HG03354 (cell line): ENCODE measurements at regions not wholly inside any gene's neighbourhood (a gene's known extent, or its start where the extent isn't known, plus 50 kb on each side); places are given as distances from the start of the nearest gene placed in this dataset.

Experiments used
- ATAC-seq: cut with Tn5 transposase; IDR thresholded peaks from one replicate; pipeline ENCODE4 v1.9.1; 2021; ENCODE audit warnings: mild to moderate bottlenecking; ENCODE audit not compliant: unreplicated experiment, poor library complexity, severe bottlenecking

DNA sequence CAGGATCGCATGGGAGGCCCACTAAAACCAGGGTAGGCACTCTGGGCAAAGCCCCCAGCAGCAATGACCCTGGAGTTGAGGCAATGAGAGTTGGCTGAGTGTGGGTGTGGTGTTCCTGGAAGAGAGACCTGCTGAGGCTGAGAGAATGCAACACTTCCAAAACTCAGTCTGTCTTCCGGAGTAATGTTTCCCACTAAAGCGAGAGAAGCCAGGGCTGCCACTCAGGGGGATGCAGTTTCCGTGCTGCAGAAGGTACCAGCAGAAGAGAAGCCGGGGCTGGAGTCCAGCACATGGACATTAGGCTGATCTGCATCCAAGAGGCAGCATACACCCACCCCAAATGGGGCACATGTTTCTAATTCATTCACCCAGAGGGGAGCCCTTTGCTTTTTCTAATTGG is 127.2 kb upstream of the ARHGAP28 start:
- no peak for ATAC-seq

- ATAC-seq, result no peak
Observed at GRCh38 chr18:6604573-6604941, 125.0 kb upstream of the ARHGAP28 start.

GRCh38 chr18:6605115-6605869 is 124.2 kb upstream of the ARHGAP28 start:
- no peak for ATAC-seq

DNA sequence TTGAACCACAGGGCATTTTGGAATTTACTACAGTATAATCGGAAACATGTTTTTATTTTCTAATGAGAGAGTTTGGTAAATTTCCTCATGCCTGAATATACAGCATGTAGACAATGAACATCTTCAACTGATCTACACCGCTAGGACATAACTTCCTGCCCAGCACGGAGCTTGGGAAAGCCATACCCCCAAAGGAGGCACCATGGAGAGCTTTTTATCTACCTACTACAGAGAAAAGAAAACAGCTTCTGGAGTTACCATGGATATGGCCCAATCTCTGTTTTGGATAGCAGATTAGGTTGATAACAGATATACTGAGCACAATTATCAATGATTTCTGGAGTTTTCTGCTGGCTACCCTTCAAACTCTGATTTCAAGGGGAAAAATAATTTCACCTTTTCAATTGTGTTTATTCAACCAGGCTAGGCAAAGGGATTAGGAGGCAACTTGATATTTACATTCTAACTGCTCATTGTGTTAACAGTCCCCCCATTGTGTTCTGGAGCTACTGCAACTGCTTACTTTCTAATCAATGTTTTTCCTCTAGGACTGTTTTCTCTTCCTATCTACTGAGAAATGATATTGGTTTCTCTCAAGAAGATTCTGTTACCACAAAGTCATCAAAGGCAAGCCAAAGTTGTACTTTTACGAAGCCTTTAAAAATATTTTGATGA is 123.0 kb upstream of the ARHGAP28 start:
- ATAC-seq, result no peak

DNA sequence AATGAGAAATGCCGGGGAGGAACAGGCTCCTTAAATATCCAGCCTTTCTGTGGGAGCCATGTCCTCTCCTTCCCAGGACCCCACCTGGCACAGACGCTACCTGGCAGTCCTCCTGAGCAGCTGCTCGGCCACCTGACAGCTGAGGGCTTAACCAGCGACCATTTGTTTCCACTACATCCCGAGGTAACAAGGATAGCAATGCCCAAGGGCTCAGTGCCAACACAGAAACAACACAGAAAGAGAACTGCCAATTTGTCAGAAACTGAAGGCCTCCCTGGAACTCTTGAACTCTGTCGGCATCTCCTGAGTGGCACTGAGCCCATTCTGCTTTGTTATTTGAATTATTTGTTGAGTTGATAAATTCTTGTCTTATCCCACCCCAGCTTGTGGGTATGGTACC is 122.2 kb upstream of the ARHGAP28 start:
- ATAC-seq, result no peak

DNA sequence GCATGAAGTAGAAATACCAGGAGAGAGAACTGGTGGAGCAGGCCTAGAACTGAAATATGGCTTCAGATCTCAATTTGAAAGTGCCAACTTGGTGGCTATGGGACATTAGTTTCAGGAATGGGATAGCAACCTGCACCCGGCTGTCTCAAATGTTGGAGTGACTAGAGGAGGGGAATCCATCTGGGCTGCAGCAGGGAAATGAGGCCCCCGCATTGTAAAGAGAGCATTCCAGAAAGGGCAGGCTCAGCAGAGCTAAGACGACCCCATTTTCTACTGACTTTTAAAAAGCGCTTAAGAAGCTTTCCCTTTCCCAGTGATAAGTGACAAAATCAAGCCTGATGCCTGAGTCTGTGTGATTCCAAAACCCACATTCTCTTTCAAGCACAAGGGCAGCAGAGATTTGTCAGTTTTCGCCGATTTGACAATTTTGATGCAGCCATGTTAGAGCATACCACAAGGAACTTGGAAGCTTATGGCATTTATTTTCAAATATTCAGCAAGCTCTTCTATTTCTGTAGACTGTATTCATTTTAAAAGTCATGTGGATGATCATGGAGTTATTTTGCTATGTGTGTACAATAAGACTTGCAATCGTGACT is 119.8 kb upstream of the ARHGAP28 start:
- no peak for ATAC-seq

GRCh38 chr18:6610466-6610865 is 119.0 kb upstream of the ARHGAP28 start:
- ATAC-seq, result no peak

DNA sequence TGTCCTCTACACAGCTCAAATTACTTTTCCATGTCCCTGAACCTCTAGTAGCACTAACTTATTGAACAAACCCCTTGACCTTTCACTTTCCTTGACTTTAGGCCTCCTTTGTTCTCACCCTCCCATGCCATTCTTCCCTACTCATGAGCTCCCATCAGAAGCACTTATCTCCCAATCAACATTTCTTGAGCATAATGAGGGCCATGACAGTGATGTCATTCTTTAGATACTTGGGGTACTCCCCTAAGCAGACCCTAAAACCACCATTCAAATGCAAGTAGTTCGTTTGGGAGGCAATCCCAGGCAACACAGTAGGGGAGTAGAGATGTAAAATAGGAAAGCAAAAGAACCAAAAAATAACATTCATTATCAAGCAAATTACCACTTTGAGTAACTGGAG is 115.9 kb upstream of the ARHGAP28 start:
- no peak for ATAC-seq

- no peak for ATAC-seq
Observed at GRCh38 chr18:6614952-6615351, 114.6 kb upstream of the ARHGAP28 start.

GRCh38 chr18:6616981-6617380 is 112.5 kb upstream of the ARHGAP28 start:
- no peak for ATAC-seq

DNA sequence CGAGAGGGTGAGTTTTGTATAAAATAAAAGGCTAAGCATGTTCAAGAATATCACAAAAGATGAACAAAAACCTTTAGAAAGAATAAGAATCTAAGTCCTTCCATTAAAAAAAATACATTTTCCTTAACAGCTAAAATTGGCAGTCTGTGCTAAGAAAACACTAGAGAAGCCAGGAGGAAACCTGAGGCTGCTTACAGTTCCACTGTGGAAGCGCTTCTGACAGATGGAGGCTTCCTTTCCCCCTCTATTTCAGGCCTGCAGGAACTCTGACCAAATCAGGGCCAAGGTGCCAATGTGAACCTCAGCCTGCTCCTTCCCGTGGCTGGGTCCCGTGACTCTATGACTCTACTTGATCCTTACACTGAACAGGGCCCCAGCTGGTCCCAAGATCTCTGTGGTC is 108.1 kb upstream of the ARHGAP28 start:
- no peak for ATAC-seq

- no peak for ATAC-seq
Observed at GRCh38 chr18:6623278-6623677, 106.2 kb upstream of the ARHGAP28 start.

GRCh38 chr18:6624271-6624660 is 105.2 kb upstream of the ARHGAP28 start:
- no peak for ATAC-seq

- no peak for ATAC-seq
Observed at GRCh38 chr18:6624661-6625311, 104.7 kb upstream of the ARHGAP28 start.

GRCh38 chr18:6625481-6625880 is 104.0 kb upstream of the ARHGAP28 start:
- no peak for ATAC-seq

GRCh38 chr18:6626457-6626856 is 103.1 kb upstream of the ARHGAP28 start:
- ATAC-seq, result no peak

DNA sequence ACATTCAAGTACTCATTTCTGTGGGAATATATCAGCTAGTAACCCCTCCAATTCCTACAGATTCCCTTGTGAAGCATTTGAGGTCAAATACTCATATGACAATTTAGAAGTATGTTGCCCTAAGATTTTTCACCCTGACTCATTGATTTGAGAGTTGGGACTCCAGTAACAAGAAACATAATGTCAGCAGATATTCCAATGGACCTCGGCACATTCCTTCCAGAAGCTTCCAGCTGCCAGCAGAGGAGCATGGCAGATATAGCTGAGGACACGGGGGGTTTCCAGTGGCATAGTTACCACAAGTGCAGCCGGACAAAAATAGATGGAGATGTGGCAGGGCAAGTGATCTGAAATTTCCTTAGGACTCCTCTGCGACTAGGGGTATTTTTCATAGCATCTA is 101.9 kb upstream of the ARHGAP28 start:
- ATAC-seq, result no peak

- no peak for ATAC-seq
Observed at GRCh38 chr18:6628187-6628586, 101.3 kb upstream of the ARHGAP28 start.

DNA sequence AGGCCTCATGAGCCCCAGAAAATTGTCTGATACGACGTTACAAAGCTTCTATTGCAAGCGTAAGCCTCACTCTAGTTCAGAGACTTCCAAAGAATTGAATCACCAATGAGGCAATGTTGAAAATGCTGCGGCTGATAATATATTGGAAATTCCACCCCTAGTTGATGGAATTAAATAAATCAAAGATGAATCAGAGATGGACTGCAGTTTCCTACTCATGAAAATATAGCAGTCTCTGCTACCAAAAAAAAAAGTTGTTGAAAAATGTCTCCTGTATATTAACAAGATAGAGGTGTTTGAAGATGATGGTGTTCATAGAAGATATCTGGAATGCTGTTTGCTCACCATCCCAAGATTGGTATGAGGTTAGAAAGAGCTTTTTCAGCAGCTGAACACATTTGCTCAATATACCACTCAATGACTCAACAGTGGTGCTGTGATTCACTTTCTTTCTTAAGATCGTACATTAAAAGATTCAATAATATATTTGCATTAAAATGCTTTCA is 99.8 kb upstream of the ARHGAP28 start:
- ATAC-seq, result no peak

- ATAC-seq, result no peak
Observed at GRCh38 chr18:6633310-6633709, 96.2 kb upstream of the ARHGAP28 start.

DNA sequence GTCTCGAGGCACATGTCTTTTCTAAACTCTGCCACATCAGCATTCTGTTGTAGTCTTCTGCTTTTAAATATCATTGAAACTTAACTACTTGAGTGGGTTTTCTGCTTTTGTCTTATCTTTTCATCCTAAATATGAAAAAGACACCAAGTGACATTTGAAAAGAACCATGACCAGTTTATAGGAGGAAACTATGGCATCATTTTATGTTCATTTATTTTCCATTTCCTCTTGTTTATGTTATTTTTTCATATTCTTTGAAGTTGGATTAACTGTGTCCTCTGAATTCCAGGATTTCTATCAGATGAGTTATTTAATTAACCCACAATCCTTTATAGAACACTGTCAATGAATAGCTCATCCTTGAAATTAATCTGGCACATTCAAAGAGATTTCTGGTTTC is 93.4 kb upstream of the ARHGAP28 start:
- no peak for ATAC-seq
